HFF-Myc (cell line): ENCODE measurements at regions not wholly inside any gene's neighbourhood (a gene's known extent, or its start where the extent isn't known, plus 50 kb on each side); places are given as distances from the start of the nearest gene placed in this dataset.

Experiments used
- DNase-seq: peaks from one replicate; pipeline ENCODE4 v3.0.0-alpha.2; 2011; ENCODE audit warnings: low read depth; ENCODE audit errors: extremely low read depth
- H3K4me3 ChIP-seq: replicated peaks from 2 replicates; pipeline ENCODE4 v1.5.1; 2011; ENCODE audit warnings: low read depth, mild to moderate bottlenecking, control low read depth, low read length
- TF ChIP-seq, protein P1 (sequence below): IDR thresholded peaks from 2 replicates; pipeline ENCODE4 v1.5.1; 2012; ENCODE audit warnings: mild to moderate bottlenecking, low read depth, low read length, control low read depth; ENCODE audit errors: missing control alignments

DNA sequence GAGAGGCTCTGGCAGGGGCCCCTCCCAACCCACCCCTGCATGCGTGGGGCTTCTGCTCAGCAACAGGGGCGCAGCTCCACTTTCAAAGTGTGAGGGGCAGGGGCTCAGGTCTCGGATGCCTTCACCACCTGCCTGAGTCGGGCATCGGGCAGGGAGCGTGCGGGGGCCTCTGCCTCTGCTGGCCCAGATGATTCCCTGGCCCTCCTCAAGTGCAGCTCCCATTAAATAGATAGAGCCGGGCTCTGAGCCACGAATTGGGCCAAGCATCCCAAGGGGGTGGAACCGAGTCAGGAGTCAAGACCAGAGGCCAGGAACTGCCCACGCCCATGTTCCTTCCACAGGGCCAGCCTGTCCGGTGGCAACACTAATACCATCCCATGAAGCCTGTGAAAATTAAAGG is 108.9 kb upstream of the FAM20C start:
- TF ChIP-seq, protein P1, sequence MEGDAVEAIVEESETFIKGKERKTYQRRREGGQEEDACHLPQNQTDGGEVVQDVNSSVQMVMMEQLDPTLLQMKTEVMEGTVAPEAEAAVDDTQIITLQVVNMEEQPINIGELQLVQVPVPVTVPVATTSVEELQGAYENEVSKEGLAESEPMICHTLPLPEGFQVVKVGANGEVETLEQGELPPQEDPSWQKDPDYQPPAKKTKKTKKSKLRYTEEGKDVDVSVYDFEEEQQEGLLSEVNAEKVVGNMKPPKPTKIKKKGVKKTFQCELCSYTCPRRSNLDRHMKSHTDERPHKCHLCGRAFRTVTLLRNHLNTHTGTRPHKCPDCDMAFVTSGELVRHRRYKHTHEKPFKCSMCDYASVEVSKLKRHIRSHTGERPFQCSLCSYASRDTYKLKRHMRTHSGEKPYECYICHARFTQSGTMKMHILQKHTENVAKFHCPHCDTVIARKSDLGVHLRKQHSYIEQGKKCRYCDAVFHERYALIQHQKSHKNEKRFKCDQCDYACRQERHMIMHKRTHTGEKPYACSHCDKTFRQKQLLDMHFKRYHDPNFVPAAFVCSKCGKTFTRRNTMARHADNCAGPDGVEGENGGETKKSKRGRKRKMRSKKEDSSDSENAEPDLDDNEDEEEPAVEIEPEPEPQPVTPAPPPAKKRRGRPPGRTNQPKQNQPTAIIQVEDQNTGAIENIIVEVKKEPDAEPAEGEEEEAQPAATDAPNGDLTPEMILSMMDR, result no peak
- no peak overlapping the region for H3K4me3 ChIP-seq
- no peak for DNase-seq

DNA sequence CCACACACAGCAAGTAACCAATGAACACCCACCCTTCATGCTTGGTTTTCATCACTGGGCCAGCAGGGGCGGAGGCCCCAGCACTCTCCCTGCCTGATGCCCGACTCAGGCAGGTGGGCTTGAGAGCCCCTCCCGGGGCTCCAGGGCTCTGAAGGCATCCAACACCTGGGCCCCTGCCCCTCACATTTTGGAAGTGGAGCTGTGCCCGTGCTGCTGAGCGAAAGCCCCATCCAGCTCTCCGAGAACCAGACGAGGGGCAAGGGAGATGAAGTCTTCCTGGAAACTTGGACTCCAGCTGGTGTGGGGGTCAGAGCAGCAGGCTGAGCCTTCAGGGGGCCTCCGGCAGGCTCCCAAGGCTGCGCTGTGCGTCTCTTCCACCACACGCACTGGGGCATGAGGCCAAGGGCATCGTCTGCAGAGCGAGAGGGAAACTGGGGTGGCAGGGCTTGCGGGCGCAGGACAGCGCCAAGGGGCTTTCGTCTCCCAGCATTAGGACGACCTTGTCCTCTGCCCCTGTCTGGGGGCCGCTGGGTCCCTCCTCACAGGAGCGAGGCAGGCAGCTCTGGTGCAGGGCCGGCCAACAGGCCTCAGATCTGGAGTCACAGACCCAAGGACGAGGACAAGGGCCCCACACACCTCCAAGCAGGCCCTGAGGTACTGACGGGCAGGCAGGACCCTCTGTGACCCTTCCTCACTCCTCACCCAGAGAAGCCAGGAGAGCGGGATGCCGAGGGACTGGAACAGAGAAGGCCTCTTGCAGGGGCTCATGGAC is 108.3 kb upstream of the FAM20C start:
- no peak for DNase-seq
- no peak overlapping the region for H3K4me3 ChIP-seq
- TF ChIP-seq, protein P1, result no peak

DNA sequence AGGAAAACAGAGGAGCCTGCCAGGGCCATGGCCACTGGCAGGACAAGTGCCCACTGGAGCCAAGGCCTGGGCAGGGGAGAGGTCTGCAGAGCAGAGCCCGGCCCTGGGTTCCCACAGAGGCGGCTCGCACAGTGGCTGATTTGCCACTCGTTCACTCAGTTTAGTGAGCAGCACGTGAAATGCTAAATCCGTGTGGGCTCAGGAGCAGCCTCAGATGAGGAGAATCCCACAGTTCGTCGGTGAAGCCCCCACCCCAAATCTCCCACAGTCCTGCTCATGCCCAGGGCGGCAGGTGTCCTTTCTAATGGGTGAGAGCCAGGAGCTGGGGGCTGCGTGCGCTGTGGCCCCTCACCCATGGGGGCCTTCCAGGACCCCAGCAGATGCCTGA is 107.7 kb upstream of the FAM20C start:
- TF ChIP-seq, protein P1, result no peak
- DNase-seq, result no peak
- no peak overlapping the region for H3K4me3 ChIP-seq

DNA sequence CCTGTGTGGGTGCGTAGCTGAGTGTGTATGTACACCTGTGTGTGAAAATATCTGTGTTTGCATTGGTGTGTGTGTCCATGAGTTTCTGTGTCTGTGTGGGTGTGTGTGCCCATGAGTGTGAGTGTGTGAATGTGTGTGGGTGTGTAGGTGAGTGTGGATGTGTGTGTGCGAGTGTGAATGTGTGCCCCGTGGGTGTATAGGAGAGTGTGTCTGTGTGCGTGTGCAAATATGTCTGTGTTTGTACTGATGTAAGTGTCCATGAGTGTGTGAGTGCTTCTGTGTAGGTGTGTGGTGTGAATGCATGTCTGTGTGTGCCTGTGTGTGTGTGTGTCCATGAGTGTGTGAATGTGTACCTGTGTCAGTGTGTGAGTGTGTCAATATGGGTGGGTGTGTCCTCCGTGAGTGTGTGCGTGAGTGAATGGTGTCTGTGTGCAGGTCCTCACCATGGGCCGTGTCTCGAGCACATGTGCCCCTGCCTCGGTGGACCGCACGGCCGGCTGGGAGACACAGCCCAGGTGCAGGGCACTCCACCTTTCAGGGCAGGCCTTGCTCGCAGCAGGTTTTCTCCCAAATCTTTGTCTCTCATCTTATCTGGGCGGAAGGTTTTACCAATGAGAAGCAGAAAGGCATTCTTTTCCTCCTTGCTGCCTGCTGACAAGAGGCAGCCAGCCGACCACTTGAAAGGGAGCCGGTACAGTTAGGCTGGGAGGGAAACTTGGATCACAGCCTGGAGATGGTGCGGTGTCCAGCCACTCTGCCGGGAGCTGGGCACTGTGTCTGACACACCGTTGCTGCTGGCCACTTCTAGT is 107.1 kb upstream of the FAM20C start:
- H3K4me3 ChIP-seq, result no peak overlapping the region
- TF ChIP-seq, protein P1, result no peak
- DNase-seq, result no peak

DNA sequence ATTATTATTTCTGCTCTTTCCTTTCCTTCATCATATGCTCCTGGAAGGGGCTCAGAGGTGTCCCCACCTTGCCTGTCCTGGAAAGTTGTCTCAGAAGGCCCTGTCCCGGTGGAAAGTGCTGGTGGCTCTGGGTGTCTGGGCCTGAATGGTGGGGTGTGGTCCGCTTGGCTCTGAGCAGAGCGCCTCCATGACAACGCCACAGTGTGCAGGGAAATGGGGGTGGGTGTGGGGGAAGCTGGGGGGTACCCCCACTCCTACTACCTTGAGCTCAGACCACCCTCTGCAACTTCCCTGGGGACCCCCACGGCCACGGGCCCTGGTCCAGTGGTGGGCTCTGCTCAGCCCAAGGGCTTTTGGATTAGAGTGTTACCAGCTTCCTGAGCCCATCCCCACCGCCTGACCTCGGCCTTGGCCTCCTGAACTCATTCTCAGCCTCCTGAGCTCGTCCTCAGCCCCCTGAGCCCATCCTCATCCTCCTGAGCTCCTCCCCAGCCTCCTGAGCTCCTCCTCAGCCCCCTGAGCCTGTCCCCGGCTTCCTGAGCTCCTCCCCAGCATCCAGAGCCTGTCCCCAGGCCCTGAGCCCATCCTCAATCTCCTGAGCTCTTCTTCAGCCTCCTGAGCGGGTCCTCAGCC is 106.4 kb upstream of the FAM20C start:
- TF ChIP-seq, protein P1, result no peak
- H3K4me3 ChIP-seq, result no peak overlapping the region
- DNase-seq, result no peak

DNA sequence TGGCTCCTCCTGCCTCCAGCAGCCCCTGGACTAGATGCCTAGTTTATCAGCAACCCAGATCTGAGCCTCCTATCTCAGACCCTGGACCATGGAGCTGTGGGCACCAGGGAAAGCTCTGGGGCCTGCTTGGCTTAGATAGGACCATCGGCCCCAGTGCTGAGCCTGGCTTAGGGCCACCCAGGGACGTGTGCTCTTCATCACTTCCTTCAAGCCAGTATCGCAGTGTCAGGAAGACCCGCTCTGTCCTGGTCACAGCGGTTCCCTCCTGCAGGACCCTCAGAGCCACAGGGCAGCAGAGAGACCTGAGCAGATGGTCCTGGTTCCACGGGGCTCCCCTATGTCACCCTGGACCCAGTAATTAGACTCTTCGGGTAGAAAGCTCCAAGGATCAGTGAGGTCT is 105.7 kb upstream of the FAM20C start:
- no peak overlapping the region for H3K4me3 ChIP-seq
- DNase-seq, result no peak
- TF ChIP-seq, protein P1, result no peak
